BLaER1 treated with 17β-estradiol and CSF1 and Interleukin-3, amounts not matched to agents 10 nM and 100 nM (cell line): ENCODE measurements at regions not wholly inside any gene's neighbourhood (a gene's known extent, or its start where the extent isn't known, plus 50 kb on each side); places are given as distances from the start of the nearest gene placed in this dataset.
A peak's percentile ranks its signal among the peaks of the same experiment; 100 is the strongest.
"Not testable (repeated sequence)": the region's sequence is repeated elsewhere in the genome, so short reads cannot be mapped to it uniquely, and the experiment has no call there.

Experiments
- H3K27ac ChIP-seq, 11 experiments: shearing (Covaris generic); formaldehyde crosslinking; 2 replicates each; pipeline ENCODE4 v1.8.1; 2022
- H3K27me3 ChIP-seq, 11 experiments: shearing (Covaris generic); formaldehyde crosslinking; 2 replicates each; pipeline ENCODE4 v1.8.1; 2022
- H3K36me3 ChIP-seq, 11 experiments: shearing (Covaris generic); formaldehyde crosslinking; 2 replicates each; pipeline ENCODE4 v1.8.1; 2022
- H3K4me1 ChIP-seq, 10 experiments: shearing (Covaris generic); formaldehyde crosslinking; 2 replicates each; pipeline ENCODE4 v1.8.1; 2022
- H3K4me2 ChIP-seq, 11 experiments: shearing (Covaris generic); formaldehyde crosslinking; 2 replicates each; pipeline ENCODE4 v1.8.1; 2022
- H3K4me3 ChIP-seq, 10 experiments: shearing (Covaris generic); formaldehyde crosslinking; 2 replicates each; pipeline ENCODE4 v1.8.1; 2022
- H3K9ac ChIP-seq, 11 experiments: shearing (Covaris generic); formaldehyde crosslinking; 2 replicates each; pipeline ENCODE4 v1.8.1; 2022
- H3K9me3 ChIP-seq, 11 experiments: shearing (Covaris generic); formaldehyde crosslinking; replicated peaks in 1 of 11; 2 replicates each; pipeline ENCODE4 v1.8.1; 2022
- H4K20me1 ChIP-seq, 11 experiments: shearing (Covaris generic); formaldehyde crosslinking; 2 replicates each; pipeline ENCODE4 v1.8.1; 2022
- Cebpa-rat ChIP-seq, 11 experiments: shearing (Covaris generic); IDR thresholded peaks; 2 replicates each; pipeline ENCODE4 v1.8.1; 2022

GRCh38 chr12:127140864-127141484 is 1126.0 kb upstream of the TMEM132C start:
- H3K27ac ChIP-seq, H3K9ac ChIP-seq, H3K4me2 ChIP-seq, H3K4me3 ChIP-seq, H3K27me3 ChIP-seq, H4K20me1 ChIP-seq, H3K36me3 ChIP-seq: not testable (repeated sequence)
- H3K9me3 ChIP-seq, result peaks cover 2 to 11% (median 7%) of the 10 kb centered on the region in 11 experiments; a peak in 20 of 22 replicates
- TF ChIP-seq Cebpa-rat (IDR thresholded peaks at IDR 0.05), result 0 out of 22 replicates have a peak, but pooled peaks of 1 of the 11 experiments have one; percentile 9
- peaks cover 0 to 12% (median 0%) of the 10 kb centered on the region in 10 experiments; a peak in 3 of 20 replicates for H3K4me1 ChIP-seq

GRCh38 chr12:127143020-127143419 is 1124.0 kb upstream of the TMEM132C start:
- no peaks in the 10 kb centered on the region for H4K20me1 ChIP-seq
- H3K9me3 ChIP-seq, result peaks cover 8 to 19% (median 14%) of the 10 kb centered on the region in 11 experiments; a peak in 20 of 22 replicates
- peaks cover 0 to 12% (median 0%) of the 10 kb centered on the region in 10 experiments; a peak in 3 of 20 replicates for H3K4me1 ChIP-seq
- no peak for TF ChIP-seq Cebpa-rat (IDR thresholded peaks at IDR 0.05)
- H3K4me3 ChIP-seq, result no peak overlapping the region
- H3K4me2 ChIP-seq, result no peak overlapping the region
- H3K27ac ChIP-seq, result no peak overlapping the region
- H3K27me3 ChIP-seq, result no peaks in the 10 kb centered on the region
- no peak overlapping the region for H3K9ac ChIP-seq
- H3K36me3 ChIP-seq, result no peaks in the 10 kb centered on the region

DNA sequence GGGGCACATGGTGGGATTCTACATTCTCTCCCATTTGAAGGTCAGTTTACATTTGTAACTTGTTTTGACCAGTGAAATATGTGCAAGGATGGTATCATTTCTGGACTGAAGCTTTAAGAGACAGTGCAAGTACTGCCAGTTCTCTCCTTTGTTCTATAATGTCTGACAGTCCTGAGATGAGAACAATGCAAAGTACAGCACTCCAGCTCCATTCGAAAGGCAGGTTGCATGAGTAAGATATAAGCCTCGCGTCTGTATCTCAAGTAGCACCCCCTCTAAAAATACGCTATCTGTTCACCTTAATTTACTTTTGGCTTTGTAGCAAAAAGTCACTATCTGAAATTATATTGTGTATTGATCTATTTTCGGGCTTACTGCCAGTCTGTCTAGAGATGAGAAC is 1122.2 kb upstream of the TMEM132C start:
- H3K27me3 ChIP-seq, result no peaks in the 10 kb centered on the region
- H3K9me3 ChIP-seq, result peaks cover 8 to 19% (median 12%) of the 10 kb centered on the region in 11 experiments; a peak in 20 of 22 replicates
- H3K9ac ChIP-seq, result no peak overlapping the region
- H3K36me3 ChIP-seq, result no peaks in the 10 kb centered on the region
- H3K4me2 ChIP-seq, result 0 out of 22 replicates have a peak overlapping the region, but pooled peaks of 1 of the 11 experiments have one; percentile 19
- TF ChIP-seq Cebpa-rat (IDR thresholded peaks at IDR 0.05), result no peak
- no peak overlapping the region for H3K27ac ChIP-seq
- no peak overlapping the region for H3K4me3 ChIP-seq
- H3K4me1 ChIP-seq, result peaks cover 0 to 21% (median 0%) of the 10 kb centered on the region in 10 experiments; a peak in 4 of 20 replicates
- H4K20me1 ChIP-seq, result no peaks in the 10 kb centered on the region

DNA sequence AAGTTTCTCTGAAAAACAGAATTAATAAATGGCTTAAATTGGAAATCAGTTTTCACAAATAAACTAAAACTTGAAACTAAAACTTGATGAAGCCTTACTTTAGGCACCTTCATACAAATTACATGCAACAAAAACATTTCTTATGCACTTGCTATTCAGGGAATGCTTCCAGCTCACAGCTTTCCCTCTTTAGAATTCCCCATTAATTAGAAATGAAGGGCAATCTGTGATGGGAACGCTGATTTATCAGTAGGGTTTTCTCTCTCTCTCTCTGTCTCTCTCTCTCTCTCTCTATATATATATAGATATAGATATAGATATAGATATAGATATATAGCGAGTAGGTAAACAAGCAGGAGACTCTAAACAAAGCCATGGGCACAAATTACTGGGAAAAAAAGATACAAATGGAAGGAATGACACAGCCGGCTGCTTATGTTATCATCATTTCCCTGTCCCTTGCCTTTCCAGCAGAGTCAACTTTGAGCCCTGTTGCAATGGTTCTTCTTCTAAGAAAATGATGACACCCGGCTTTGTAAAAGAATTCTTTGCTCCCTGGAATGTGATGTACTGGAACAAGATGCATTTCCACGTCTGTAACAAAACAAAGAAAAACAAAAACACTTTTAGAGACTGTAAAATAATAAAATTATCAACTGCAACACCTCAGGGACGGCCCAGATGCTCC is 1121.6 kb upstream of the TMEM132C start:
- Histone ChIP-seq H3K36me3 (no peaks in the 10 kb centered on the region), H3K4me1 (peaks cover 0 to 27% (median 0%) of the 10 kb centered on the region in 10 experiments; a peak in 4 of 20 replicates), H3K9ac (no peak overlapping the region), H3K27me3 (no peaks in the 10 kb centered on the region), H3K27ac (no peak overlapping the region), H3K4me2 (no peak overlapping the region), H4K20me1 (no peaks in the 10 kb centered on the region), H3K9me3 (peaks cover 8 to 19% (median 12%) of the 10 kb centered on the region in 11 experiments; a peak in 20 of 22 replicates), H3K4me3 (no peak overlapping the region)
- TF ChIP-seq Cebpa-rat (IDR thresholded peaks at IDR 0.05), result no peak

DNA sequence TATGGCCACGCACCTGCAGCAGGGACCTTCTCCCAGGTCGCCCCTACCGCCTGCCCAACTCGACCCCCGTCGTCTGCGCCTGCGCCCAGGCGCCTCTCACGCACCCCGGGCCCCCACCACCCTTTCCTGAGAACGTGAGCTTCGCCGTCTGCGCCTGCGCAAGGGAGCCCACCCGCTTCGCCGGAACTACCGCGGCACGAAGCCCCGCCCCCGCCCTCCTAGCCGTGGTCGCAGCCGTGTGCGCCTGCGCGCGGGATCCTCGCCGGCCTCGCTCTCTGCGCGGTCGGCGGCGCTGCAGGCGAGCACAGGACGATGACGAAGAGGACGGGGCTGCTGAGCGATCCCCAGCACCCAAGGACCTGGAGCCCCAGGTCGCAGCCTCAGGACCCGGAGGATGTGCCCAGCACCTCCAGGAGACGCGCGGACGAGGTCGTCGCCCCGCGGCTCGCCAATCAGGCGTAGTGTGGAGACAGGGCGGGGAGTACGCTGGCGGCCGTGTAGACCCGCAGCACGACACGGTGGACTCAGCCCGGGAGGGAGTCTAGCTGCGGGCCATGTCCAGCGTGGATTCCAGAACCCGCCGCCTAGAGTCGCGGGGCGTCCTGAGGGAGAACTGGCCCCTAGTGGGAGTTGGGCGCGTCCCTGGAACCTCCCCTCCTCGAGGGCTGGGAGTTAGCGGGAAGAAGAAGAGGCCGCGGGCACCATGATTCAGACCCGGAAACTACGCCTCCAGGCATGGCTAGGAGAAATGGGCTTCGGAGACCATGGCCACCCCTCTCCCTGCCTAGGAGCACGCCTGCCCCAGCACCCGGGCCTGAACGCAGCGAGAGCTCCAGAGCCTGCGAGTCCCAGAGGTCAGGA is 1120.8 kb upstream of the TMEM132C start:
- TF ChIP-seq Cebpa-rat (IDR thresholded peaks at IDR 0.05), result no peak
- no peak overlapping the region for H3K9ac ChIP-seq
- H3K4me2 ChIP-seq, result no peak overlapping the region
- no peaks in the 10 kb centered on the region for H3K36me3 ChIP-seq
- peaks cover 7 to 17% (median 12%) of the 10 kb centered on the region in 11 experiments; a peak in 20 of 22 replicates for H3K9me3 ChIP-seq
- H3K27me3 ChIP-seq, result no peaks in the 10 kb centered on the region
- peaks cover 0 to 33% (median 0%) of the 10 kb centered on the region in 10 experiments; a peak in 4 of 20 replicates for H3K4me1 ChIP-seq
- no peak overlapping the region for H3K4me3 ChIP-seq
- H3K27ac ChIP-seq, result no peak overlapping the region
- H4K20me1 ChIP-seq, result no peaks in the 10 kb centered on the region

DNA sequence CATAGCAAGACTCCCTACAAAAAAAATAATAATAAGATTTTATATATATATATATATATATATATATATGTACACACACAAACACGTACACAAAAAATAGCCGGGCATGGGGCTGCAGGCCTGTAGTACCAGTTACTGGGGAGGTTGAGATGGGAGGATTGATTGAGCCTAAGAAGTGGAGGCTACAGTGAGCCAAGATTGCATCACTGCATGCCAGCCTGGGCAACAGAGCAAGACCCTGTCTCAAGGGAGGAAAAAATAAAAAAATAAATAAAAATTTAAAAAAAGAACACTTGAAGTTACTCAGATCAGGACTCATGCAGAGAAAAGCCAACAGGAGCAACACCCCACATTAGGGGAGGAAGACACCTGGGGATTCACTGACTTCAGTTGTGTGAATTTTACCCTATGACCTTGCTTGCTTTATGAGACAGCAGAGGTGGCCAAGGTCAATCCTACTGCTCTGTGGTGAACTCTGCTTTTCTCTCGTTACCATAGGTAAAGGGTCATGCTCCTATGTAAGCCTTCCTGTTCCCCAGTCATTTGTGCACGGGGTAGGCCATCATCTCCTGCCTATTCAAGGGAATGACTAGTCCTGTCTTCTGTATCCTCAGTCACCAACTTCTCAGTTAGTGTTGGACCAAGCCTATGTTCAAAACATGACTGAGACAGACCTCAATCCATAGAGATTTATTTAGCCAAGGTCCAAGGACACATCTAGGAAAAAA is 1119.8 kb upstream of the TMEM132C start:
- Histone ChIP-seq H3K4me3 (no peak overlapping the region), H4K20me1 (no peaks in the 10 kb centered on the region), H3K9ac (no peak overlapping the region), H3K27me3 (no peaks in the 10 kb centered on the region), H3K9me3 (peaks cover 4 to 17% (median 11%) of the 10 kb centered on the region in 11 experiments; a peak in 19 of 22 replicates), H3K4me1 (peaks cover 0 to 33% (median 0%) of the 10 kb centered on the region in 10 experiments; a peak in 4 of 20 replicates), H3K27ac (no peak overlapping the region), H3K4me2 (no peak overlapping the region), H3K36me3 (no peaks in the 10 kb centered on the region)
- no peak for TF ChIP-seq Cebpa-rat (IDR thresholded peaks at IDR 0.05)

- no peak overlapping the region for H3K9ac ChIP-seq
Observed at GRCh38 chr12:127147724-127148123, 1119.2 kb upstream of the TMEM132C start.

GRCh38 chr12:127148318-127148717 is 1118.7 kb upstream of the TMEM132C start:
- Histone ChIP-seq H3K9ac (no peak overlapping the region), H3K4me1 (peaks cover 0 to 33% (median 0%) of the 10 kb centered on the region in 10 experiments; a peak in 4 of 20 replicates), H3K9me3 (peaks cover 4 to 12% (median 10%) of the 10 kb centered on the region in 11 experiments; a peak in 19 of 22 replicates), H3K4me2 (no peak overlapping the region), H3K36me3 (no peaks in the 10 kb centered on the region), H3K27me3 (no peaks in the 10 kb centered on the region), H4K20me1 (no peaks in the 10 kb centered on the region), H3K4me3 (no peak overlapping the region), H3K27ac (no peak overlapping the region)
- no peak for TF ChIP-seq Cebpa-rat (IDR thresholded peaks at IDR 0.05)

More at GRCh38 chr12:127147724-127148123, 1119.2 kb upstream of the TMEM132C start:
- Histone ChIP-seq H3K4me3 (no peak overlapping the region), H3K27me3 (no peaks in the 10 kb centered on the region), H3K36me3 (no peaks in the 10 kb centered on the region), H3K9me3 (peaks cover 4 to 14% (median 11%) of the 10 kb centered on the region in 11 experiments; a peak in 19 of 22 replicates), H3K4me1 (peaks cover 0 to 33% (median 0%) of the 10 kb centered on the region in 10 experiments; a peak in 4 of 20 replicates), H4K20me1 (no peaks in the 10 kb centered on the region), H3K4me2 (no peak overlapping the region), H3K27ac (no peak overlapping the region)
- TF ChIP-seq Cebpa-rat (IDR thresholded peaks at IDR 0.05), result no peak
